ENCODE measurements at regions not wholly inside any gene's neighbourhood (a gene's known extent, or its start where the extent isn't known, plus 50 kb on each side); places are given as distances from the start of the nearest gene placed in this dataset.

DNA sequence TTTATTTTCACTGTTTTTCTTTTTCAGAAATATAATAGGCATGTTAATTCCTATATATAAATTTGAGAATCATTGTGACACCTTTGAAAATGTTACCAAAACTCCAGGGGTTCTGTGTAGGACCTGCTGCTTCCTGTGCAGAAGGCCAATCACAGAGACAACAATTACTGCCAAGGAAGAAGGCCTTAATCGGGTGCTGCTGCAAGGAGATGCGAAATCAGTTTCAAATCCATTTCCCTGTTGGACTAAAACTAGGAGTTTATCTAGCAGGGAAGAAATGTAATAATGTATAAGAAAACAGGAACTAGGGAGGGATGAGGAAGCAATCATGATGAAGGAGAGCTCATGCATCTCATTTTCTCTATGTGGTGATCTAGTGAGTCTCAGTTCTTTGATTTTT is 209.7 kb upstream of the NUDT12 start:
- intact Hi-C loops (cut with micrococcal nuclease): no loop called here
- no peak overlapping the region for H3K27ac ChIP-seq (replicated peaks)
- H3K9me3 ChIP-seq (replicated peaks): peaks cover 9% of the 10 kb centered on the region
- H3K36me3 ChIP-seq: no peaks in the 10 kb centered on the region
- H3K4me1 ChIP-seq: no peaks in the 10 kb centered on the region
- H3K27me3 ChIP-seq (ENCODE audit: low read depth): no peaks in the 10 kb centered on the region
- H3K4me3 ChIP-seq: no peak overlapping the region
- DNase-seq: no peak
- TF ChIP-seq, protein P1, sequence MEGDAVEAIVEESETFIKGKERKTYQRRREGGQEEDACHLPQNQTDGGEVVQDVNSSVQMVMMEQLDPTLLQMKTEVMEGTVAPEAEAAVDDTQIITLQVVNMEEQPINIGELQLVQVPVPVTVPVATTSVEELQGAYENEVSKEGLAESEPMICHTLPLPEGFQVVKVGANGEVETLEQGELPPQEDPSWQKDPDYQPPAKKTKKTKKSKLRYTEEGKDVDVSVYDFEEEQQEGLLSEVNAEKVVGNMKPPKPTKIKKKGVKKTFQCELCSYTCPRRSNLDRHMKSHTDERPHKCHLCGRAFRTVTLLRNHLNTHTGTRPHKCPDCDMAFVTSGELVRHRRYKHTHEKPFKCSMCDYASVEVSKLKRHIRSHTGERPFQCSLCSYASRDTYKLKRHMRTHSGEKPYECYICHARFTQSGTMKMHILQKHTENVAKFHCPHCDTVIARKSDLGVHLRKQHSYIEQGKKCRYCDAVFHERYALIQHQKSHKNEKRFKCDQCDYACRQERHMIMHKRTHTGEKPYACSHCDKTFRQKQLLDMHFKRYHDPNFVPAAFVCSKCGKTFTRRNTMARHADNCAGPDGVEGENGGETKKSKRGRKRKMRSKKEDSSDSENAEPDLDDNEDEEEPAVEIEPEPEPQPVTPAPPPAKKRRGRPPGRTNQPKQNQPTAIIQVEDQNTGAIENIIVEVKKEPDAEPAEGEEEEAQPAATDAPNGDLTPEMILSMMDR (IDR thresholded peaks at IDR 0.05; ENCODE audit: borderline replicate concordance): no peak

DNA sequence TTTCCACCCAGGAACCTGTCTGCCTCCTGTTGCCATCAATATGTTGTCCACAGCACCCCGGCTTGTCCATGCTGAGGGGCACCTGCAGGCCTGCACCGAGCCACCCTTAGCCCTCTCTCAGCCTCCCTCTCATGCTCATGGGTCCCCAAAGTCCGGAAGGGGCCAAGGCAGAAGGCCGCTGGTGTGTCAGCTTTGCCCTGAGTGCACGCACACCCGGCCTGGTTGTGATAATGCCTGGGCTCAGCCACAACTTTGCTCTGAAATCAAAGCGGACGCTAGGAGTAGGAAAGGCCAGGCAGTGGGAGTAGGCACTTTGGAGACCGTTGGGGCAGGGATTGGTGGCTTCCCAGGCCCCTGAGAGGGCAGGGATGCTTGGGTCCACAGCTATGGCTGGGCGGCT is 201.8 kb upstream of the NUDT12 start:
- Histone ChIP-seq H3K4me3 (no peak overlapping the region), H3K27ac (replicated peaks) (no peak overlapping the region), H3K27me3 (ENCODE audit: low read depth) (no peaks in the 10 kb centered on the region), H3K36me3 (no peaks in the 10 kb centered on the region), H3K4me1 (no peaks in the 10 kb centered on the region), H3K9me3 (replicated peaks) (no peaks in the 10 kb centered on the region)
- TF ChIP-seq, protein P1 (IDR thresholded peaks at IDR 0.05; ENCODE audit: borderline replicate concordance): no peak
- no peak for DNase-seq
- intact Hi-C loops (cut with micrococcal nuclease): no loop called here

DNA sequence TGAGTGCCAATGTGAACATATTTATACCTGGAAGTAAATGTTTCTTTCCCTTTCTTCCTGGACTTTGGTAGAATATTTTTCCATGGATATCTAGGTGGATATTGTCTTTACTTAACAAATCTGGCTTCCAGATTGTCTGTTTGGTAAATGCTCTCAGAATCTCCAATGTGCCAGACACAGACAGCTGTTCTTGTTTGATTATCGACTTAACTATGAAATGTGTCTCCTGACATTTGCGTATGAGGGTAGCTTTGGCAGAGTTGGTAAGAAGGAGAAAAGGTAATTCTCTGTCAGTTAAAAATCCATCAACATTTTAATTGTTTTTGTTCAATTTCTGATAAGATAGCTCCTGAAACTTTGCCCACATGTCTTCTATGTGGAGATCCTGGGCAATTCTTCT is 196.4 kb upstream of the NUDT12 start:
- intact Hi-C loops (cut with micrococcal nuclease): no loop called here

DNA sequence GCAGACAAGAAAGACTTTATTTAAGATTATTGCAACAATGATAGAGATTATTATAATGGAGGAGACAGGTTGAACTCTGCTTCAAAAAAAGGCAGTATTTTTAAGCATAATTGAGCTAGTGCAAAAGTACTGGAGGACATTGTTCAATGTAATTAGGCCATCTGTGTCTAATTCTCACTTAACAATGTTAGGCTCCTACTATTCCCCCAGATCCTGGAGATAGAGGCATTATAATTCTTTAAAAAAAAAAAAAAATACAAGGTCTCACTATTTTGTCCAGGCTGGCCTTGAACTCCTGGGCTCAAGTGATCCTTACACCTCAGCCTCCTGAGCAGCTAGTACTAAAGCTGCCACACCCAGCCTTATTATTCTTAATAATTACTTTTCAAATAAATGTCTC is 193.4 kb upstream of the NUDT12 start:
- DNase-seq: no peak
- Histone ChIP-seq H3K4me3 (no peak overlapping the region), H3K4me1 (no peaks in the 10 kb centered on the region), H3K27ac (replicated peaks) (no peak overlapping the region), H3K36me3 (no peaks in the 10 kb centered on the region), H3K9me3 (replicated peaks) (no peaks in the 10 kb centered on the region), H3K27me3 (ENCODE audit: low read depth) (no peaks in the 10 kb centered on the region)
- intact Hi-C loops (cut with micrococcal nuclease): no loop called here
- TF ChIP-seq, protein P1 (IDR thresholded peaks at IDR 0.05; ENCODE audit: borderline replicate concordance): no peak

More for the DNA sequence above, 196.4 kb upstream of the NUDT12 start:
- H3K27me3 ChIP-seq (ENCODE audit: low read depth): no peaks in the 10 kb centered on the region
- no peaks in the 10 kb centered on the region for H3K36me3 ChIP-seq
- TF ChIP-seq, protein P1 (IDR thresholded peaks at IDR 0.05; ENCODE audit: borderline replicate concordance): no peak
- no peak overlapping the region for H3K27ac ChIP-seq (replicated peaks)
- DNase-seq: no peak
- H3K9me3 ChIP-seq (replicated peaks): no peaks in the 10 kb centered on the region
- H3K4me3 ChIP-seq: no peak overlapping the region
- no peaks in the 10 kb centered on the region for H3K4me1 ChIP-seq

DNA sequence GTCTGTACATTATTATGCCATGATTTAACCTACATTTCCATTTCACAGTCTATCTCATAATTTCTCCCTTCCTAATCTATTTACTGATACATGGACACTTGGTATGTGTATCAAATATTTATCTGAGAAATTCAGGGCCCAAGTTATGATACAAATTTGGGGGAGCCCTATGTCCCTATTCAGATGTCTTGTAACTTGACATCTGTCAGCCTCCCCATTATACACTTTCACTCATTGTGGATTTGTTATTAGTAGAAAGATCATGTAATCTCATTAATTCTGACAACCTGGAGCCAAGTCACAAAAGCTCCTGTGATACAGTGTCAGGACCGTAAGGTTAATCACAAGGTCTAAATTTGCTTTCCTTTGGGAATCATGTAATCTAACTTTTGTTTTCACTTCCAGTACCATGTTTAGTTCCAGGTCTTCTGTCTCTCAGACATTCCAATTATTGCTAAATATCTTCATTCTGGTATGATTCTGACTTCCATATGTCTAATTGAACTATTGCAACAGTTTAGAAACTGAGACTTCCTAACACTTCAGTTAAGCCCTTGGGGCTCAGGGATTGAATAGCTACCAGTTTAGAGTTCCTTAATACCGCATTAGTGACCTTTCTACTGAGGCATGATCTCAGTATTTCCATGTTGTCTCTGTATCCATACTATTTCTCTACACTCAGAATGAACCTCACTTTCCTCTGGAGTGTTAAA is 182.9 kb upstream of the NUDT12 start:
- no peak overlapping the region for H3K27ac ChIP-seq (replicated peaks)
- DNase-seq: no peak
- no peaks in the 10 kb centered on the region for H3K9me3 ChIP-seq (replicated peaks)
- intact Hi-C loops (cut with micrococcal nuclease): no loop called here
- H3K4me3 ChIP-seq: no peak overlapping the region
- no peaks in the 10 kb centered on the region for H3K36me3 ChIP-seq
- TF ChIP-seq, protein P1 (IDR thresholded peaks at IDR 0.05; ENCODE audit: borderline replicate concordance): no peak
- no peaks in the 10 kb centered on the region for H3K4me1 ChIP-seq
- no peaks in the 10 kb centered on the region for H3K27me3 ChIP-seq (ENCODE audit: low read depth)

All from left ventricle myocardium inferior (tissue), 1 donor.